DOHH2 (cell line): ENCODE measurements at regions not wholly inside any gene's neighbourhood (a gene's known extent, or its start where the extent isn't known, plus 50 kb on each side); places are given as distances from the start of the nearest gene placed in this dataset.

Source experiments
- CTCF ChIP-seq: fragments of 200-600 bp; sonication (generic); IDR thresholded peaks from one replicate; pipeline ENCODE4 v1.5.1; 2014; ENCODE audit warnings: antibody characterized with exemption, mild to moderate bottlenecking, low read depth, low read length; ENCODE audit not compliant: poor library complexity, severe bottlenecking
- EZH2phosphoT487 ChIP-seq: fragments of 200-600 bp; sonication (generic); IDR thresholded peaks from 2 replicates; pipeline ENCODE4 v1.6.1; 2017; ENCODE audit warnings: borderline replicate concordance, mild to moderate bottlenecking, antibody characterized with exemption, low read length, moderate library complexity, mixed read lengths

DNA sequence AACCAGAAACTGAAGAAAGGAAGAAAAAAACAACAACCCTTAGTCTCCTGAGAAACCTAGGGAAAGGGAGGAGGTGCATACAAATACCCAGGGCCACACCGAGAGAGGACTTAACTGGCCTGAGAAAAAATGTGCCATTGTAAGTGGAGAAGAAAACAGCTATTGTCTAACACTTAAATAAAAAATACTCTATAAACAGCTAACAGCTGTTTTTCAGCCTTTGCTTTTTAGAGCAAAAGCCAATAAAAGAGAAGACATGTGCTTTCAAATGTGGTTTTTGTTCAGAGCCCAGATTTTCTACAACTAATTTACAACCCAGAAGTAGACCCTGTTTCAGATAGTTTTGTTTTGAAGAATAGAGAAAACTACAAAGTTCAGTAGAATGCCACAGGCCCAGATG lies 56.0 kb upstream of the SLC22A16 start:
- no peak for TF ChIP-seq CTCF
- TF ChIP-seq EZH2phosphoT487: no peak
